WTC11 (cell line): ENCODE measurements at regions not wholly inside any gene's neighbourhood (a gene's known extent, or its start where the extent isn't known, plus 50 kb on each side); places are given as distances from the start of the nearest gene placed in this dataset.

Experiments
- ATAC-seq: fragments of 200-7000 bp; cut with Tn5 transposase; 2 replicates; pipeline ENCODE4 v1.10.0; 2021; ENCODE audit warnings: mild to moderate bottlenecking, moderate library complexity
- CTCF ChIA-PET: fragments of 300-600 bp; sonication (Branson Sonifier 250); formaldehyde crosslinking; loops from one replicate; lab custom pipeline; 2021; ENCODE audit warnings: antibody characterized with exemption; lab: Charles Lee
- POLR2A ChIA-PET: fragments of 350-600 bp; sonication (Branson Sonifier 250); formaldehyde crosslinking; loops from one replicate; lab custom pipeline; 2021; ENCODE audit warnings: antibody characterized with exemption; lab: Charles Lee
- DNase-seq: peaks from one replicate; pipeline ENCODE4 v3.0.0; 2021; ENCODE audit warnings: low spot score
- H3K27ac Mint-ChIP-seq: 2 replicates; pipeline ENCODE4 v1.8.0; 2021; ENCODE audit warnings: mixed read lengths
- H3K27me3 Mint-ChIP-seq: 2 replicates; pipeline ENCODE4 v1.8.0; 2021; ENCODE audit warnings: low read depth, mild to moderate bottlenecking, moderate library complexity, mixed read lengths
- H3K36me3 Mint-ChIP-seq: 2 replicates; pipeline ENCODE4 v1.8.0; 2021; ENCODE audit warnings: mixed read lengths
- H3K4me1 Mint-ChIP-seq: 2 replicates; pipeline ENCODE4 v1.8.0; 2022; ENCODE audit warnings: mixed read lengths
- H3K4me3 Mint-ChIP-seq: 2 replicates; pipeline ENCODE4 v1.8.0; 2021; ENCODE audit warnings: mild to moderate bottlenecking, moderate library complexity, mixed read lengths
- H3K9me3 Mint-ChIP-seq: 2 replicates; pipeline ENCODE4 v1.8.0; 2021; ENCODE audit warnings: mixed read lengths
- FOXJ3 ChIP-seq: sonication (generic); formaldehyde crosslinking; IDR thresholded peaks from 2 replicates; pipeline ENCODE4 v1.9.0; 2021; ENCODE audit warnings: missing genetic modification reagents, mild to moderate bottlenecking, borderline replicate concordance
- FOXK1 ChIP-seq: sonication (generic); formaldehyde crosslinking; IDR thresholded peaks from 2 replicates; pipeline ENCODE4 v1.8.0; 2022; ENCODE audit warnings: mild to moderate bottlenecking, moderate library complexity, missing genetic modification reagents
- GRHL2 ChIP-seq: fragments of 250-450 bp; sonication (Bioruptor Pico); IDR thresholded peaks from 2 replicates; pipeline ENCODE4 v1.8.0; 2022; ENCODE audit warnings: mild to moderate bottlenecking, moderate library complexity; ENCODE audit not compliant: insufficient replicate concordance, severe bottlenecking
- HMGA2 ChIP-seq: fragments of 250-450 bp; sonication (Bioruptor Pico); IDR thresholded peaks from 2 replicates; pipeline ENCODE4 v1.4.0; 2021; ENCODE audit warnings: mild to moderate bottlenecking, moderate library complexity
- IRF2 ChIP-seq: sonication (generic); formaldehyde crosslinking; IDR thresholded peaks from 2 replicates; pipeline ENCODE4 v1.8.0; 2022; ENCODE audit warnings: low read depth, missing genetic modification reagents, borderline replicate concordance
- MXD4 ChIP-seq: fragments of 250-450 bp; sonication (Bioruptor Pico); IDR thresholded peaks from 2 replicates; pipeline ENCODE4 v1.8.0; 2021; ENCODE audit warnings: mild to moderate bottlenecking, moderate library complexity, borderline replicate concordance
- NFE2L1 ChIP-seq: sonication (generic); formaldehyde crosslinking; IDR thresholded peaks from 2 replicates; pipeline ENCODE4 v1.8.1; 2023; ENCODE audit warnings: missing genetic modification reagents
- NR1H2 ChIP-seq: sonication (generic); formaldehyde crosslinking; IDR thresholded peaks from 2 replicates; pipeline ENCODE4 v1.9.0; 2021; ENCODE audit warnings: mild to moderate bottlenecking, moderate library complexity, missing genetic modification reagents
- NR3C1 ChIP-seq: sonication (generic); formaldehyde crosslinking; conservative IDR thresholded peaks from 2 replicates; pipeline ENCODE4 v1.8.1; 2023; ENCODE audit warnings: low read depth, mild to moderate bottlenecking, missing genetic modification reagents
- SOX15 ChIP-seq: fragments of 250-450 bp; sonication (Bioruptor Pico); IDR thresholded peaks from 2 replicates; pipeline ENCODE4 v1.9.0; 2021; ENCODE audit warnings: mild to moderate bottlenecking
- SP1 ChIP-seq: sonication (generic); formaldehyde crosslinking; conservative IDR thresholded peaks from 2 replicates; pipeline ENCODE4 v1.8.1; 2022; ENCODE audit warnings: missing genetic modification reagents
- ZBTB21 ChIP-seq: sonication (generic); formaldehyde crosslinking; IDR thresholded peaks from 2 replicates; pipeline ENCODE4 v1.8.1; 2023; ENCODE audit warnings: mild to moderate bottlenecking, missing genetic modification reagents, borderline replicate concordance
- ZNF396 ChIP-seq: fragments of 250-450 bp; sonication (Bioruptor Pico); IDR thresholded peaks from 2 replicates; pipeline ENCODE4 v1.8.0; 2021; ENCODE audit warnings: mild to moderate bottlenecking, moderate library complexity, borderline replicate concordance
- TF ChIP-seq, protein P1 (sequence below): sonication (generic); formaldehyde crosslinking; IDR thresholded peaks from 2 replicates; pipeline ENCODE4 v1.8.1; 2023; ENCODE audit warnings: mild to moderate bottlenecking, missing genetic modification reagents
- TF ChIP-seq, protein P2 (sequence below): sonication (generic); formaldehyde crosslinking; IDR thresholded peaks from 2 replicates; pipeline ENCODE4 v1.8.1; 2022; ENCODE audit warnings: missing genetic modification reagents, borderline replicate concordance
- TF ChIP-seq, protein P3 (sequence below): fragments of 250-450 bp; sonication (Bioruptor Pico); IDR thresholded peaks from 2 replicates; pipeline ENCODE4 v1.9.0; 2021; ENCODE audit warnings: mild to moderate bottlenecking

DNA sequence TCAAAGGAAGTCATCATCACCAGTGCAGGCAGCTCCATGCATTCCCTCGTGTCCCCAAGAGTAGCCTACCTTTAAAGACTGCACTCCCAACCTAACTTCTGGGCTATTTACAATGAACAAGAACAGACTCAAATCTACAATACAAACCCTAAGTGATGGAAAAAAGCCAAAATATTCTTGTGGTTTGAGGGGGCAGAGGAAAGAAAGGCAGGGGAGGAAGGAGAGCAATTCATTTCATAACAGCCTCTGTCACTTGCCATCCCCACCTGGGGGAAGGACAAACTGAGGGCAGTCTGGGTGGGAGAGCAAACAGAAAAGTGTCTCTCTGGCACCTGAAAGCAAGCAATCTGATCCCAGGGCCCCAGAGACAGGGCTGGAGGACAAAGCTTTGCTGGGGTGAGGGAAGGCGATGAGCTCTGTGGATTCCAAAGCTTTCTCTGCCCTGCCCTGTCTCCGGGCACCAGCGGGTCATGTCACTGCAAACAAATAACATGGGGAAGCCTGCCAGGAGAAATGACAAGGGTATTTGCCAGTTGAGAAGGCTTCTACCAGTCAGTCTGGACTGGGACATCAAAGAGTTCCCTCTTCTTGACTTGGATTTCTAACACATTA, 528.0 kb upstream of the TNP1 start:
- no peak for TF ChIP-seq ZNF396 (CRISPR knock-in tag)
- no peak for TF ChIP-seq ZBTB21 (CRISPR knock-in tag)
- no peak for TF ChIP-seq FOXJ3
- TF ChIP-seq NR1H2, result no peak
- no peak for TF ChIP-seq MXD4 (CRISPR knock-in tag)
- no peak for TF ChIP-seq SP1 (CRISPR knock-in tag)
- TF ChIP-seq, protein P1, sequence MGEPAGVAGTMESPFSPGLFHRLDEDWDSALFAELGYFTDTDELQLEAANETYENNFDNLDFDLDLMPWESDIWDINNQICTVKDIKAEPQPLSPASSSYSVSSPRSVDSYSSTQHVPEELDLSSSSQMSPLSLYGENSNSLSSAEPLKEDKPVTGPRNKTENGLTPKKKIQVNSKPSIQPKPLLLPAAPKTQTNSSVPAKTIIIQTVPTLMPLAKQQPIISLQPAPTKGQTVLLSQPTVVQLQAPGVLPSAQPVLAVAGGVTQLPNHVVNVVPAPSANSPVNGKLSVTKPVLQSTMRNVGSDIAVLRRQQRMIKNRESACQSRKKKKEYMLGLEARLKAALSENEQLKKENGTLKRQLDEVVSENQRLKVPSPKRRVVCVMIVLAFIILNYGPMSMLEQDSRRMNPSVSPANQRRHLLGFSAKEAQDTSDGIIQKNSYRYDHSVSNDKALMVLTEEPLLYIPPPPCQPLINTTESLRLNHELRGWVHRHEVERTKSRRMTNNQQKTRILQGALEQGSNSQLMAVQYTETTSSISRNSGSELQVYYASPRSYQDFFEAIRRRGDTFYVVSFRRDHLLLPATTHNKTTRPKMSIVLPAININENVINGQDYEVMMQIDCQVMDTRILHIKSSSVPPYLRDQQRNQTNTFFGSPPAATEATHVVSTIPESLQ (CRISPR knock-in tag), result no peak
- TF ChIP-seq GRHL2, result no peak
- TF ChIP-seq HMGA2, result no peak
- H3K27ac Mint-ChIP-seq, result no peak overlapping the region
- ATAC-seq (no peak), DNase-seq (no peak)
- CTCF ChIA-PET, result no interaction called here
- peaks cover 30% of the 10 kb centered on the region for H3K9me3 Mint-ChIP-seq
- POLR2A ChIA-PET, result no interaction called here
- H3K27me3 Mint-ChIP-seq, result peaks cover 9% of the 10 kb centered on the region
- no peaks in the 10 kb centered on the region for H3K4me1 Mint-ChIP-seq
- peaks cover 19% of the 10 kb centered on the region for H3K36me3 Mint-ChIP-seq
- no peak overlapping the region for H3K4me3 Mint-ChIP-seq

DNA sequence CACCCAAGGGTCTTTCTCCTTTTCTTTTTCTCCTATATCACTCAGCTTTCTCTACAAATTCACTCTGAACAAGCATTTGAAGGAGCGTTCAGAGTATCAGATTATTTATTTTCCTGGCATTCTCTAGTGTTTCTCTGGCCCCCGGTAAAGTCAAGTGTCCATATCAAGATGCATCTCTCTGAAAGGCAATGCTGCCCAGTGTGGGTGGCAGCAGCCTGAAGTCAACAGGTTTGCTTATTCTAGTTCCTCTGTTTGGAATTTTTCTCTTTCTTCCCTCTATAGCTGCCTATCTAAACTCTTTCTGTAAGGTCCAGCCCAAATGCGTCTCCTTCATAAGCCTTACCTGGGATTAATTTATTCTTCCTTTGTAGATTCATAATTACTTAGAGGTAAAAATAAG, 526.2 kb upstream of the TNP1 start:
- H3K4me3 Mint-ChIP-seq, result no peak overlapping the region
- ATAC-seq (no peak), DNase-seq (no peak)
- H3K9me3 Mint-ChIP-seq, result peaks cover 13% of the 10 kb centered on the region
- H3K27ac Mint-ChIP-seq, result no peak overlapping the region
- CTCF ChIA-PET, result no interaction called here
- no peak for TF ChIP-seq FOXK1 (CRISPR knock-in tag)
- no peaks in the 10 kb centered on the region for H3K4me1 Mint-ChIP-seq
- H3K36me3 Mint-ChIP-seq, result peaks cover 6% of the 10 kb centered on the region
- POLR2A ChIA-PET, result no interaction called here
- H3K27me3 Mint-ChIP-seq, result peaks cover 9% of the 10 kb centered on the region

DNA sequence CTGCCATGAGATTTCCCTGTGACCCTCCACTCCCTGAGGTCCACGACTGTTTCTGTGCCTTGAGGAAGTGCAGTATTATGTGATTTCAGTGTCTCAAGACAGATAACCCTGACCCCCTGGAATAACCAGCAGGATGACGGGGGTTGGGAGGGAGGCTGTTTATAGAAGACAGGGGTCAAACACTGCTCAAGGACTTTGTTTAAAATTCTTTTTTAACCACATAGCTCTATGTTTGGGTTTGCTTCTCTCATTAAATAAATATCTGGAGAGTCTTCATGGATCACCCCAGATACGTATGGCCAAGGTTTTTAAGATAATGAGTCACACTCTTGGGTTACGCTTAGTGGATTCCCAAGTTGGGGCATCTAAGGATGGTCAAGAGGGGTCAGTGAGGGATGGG, 523.8 kb upstream of the TNP1 start:
- Mint-ChIP-seq H3K4me1 (no peaks in the 10 kb centered on the region), H3K36me3 (no peaks in the 10 kb centered on the region), H3K9me3 (peaks cover 2% of the 10 kb centered on the region; the same call in 1 of the 2 replicates), H3K27me3 (peaks cover 12% of the 10 kb centered on the region), H3K27ac (no peak overlapping the region), H3K4me3 (no peak overlapping the region)
- DNase-seq, result no peak
- TF ChIP-seq, protein P2, sequence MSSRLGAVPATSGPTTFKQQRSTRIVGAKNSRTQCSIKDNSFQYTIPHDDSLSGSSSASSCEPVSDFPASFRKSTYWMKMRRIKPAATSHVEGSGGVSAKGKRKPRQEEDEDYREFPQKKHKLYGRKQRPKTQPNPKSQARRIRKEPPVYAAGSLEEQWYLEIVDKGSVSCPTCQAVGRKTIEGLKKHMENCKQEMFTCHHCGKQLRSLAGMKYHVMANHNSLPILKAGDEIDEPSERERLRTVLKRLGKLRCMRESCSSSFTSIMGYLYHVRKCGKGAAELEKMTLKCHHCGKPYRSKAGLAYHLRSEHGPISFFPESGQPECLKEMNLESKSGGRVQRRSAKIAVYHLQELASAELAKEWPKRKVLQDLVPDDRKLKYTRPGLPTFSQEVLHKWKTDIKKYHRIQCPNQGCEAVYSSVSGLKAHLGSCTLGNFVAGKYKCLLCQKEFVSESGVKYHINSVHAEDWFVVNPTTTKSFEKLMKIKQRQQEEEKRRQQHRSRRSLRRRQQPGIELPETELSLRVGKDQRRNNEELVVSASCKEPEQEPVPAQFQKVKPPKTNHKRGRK (CRISPR knock-in tag), result no peak
- no peak for TF ChIP-seq IRF2 (CRISPR knock-in tag)
- no peak for TF ChIP-seq SOX15 (CRISPR knock-in tag)
- no peak for TF ChIP-seq NR3C1 (CRISPR knock-in tag)
- POLR2A ChIA-PET, result no interaction called here
- CTCF ChIA-PET, result no interaction called here
- no peak for ATAC-seq

DNA sequence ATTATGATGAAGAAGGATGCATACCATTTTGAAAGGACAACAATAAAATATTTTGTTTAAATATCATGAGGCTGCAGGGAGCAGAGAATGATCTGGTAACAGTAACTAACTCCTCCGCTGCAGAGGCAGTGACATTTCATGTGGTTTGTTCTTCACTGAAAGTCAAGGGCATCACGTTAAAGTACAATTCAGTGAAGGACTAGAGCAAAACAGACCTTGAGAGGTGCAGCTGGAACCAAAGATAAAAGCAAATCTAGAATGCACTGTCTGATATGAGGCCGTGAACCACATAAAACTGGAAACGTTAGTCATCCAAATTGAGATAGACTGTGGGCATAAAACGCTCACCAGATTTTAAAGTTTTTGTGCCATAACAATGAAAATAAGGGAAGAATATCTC, 522.9 kb upstream of the TNP1 start:
- Mint-ChIP-seq H3K9me3 (peaks cover 8% of the 10 kb centered on the region), H3K36me3 (no peaks in the 10 kb centered on the region), H3K4me3 (no peak overlapping the region), H3K27ac (no peak overlapping the region), H3K4me1 (no peaks in the 10 kb centered on the region), H3K27me3 (peaks cover 12% of the 10 kb centered on the region)
- no peak for DNase-seq
- ChIA-PET CTCF (no interaction called here), POLR2A (no interaction called here)
- TF ChIP-seq NFE2L1, result no peak
- TF ChIP-seq, protein P3, sequence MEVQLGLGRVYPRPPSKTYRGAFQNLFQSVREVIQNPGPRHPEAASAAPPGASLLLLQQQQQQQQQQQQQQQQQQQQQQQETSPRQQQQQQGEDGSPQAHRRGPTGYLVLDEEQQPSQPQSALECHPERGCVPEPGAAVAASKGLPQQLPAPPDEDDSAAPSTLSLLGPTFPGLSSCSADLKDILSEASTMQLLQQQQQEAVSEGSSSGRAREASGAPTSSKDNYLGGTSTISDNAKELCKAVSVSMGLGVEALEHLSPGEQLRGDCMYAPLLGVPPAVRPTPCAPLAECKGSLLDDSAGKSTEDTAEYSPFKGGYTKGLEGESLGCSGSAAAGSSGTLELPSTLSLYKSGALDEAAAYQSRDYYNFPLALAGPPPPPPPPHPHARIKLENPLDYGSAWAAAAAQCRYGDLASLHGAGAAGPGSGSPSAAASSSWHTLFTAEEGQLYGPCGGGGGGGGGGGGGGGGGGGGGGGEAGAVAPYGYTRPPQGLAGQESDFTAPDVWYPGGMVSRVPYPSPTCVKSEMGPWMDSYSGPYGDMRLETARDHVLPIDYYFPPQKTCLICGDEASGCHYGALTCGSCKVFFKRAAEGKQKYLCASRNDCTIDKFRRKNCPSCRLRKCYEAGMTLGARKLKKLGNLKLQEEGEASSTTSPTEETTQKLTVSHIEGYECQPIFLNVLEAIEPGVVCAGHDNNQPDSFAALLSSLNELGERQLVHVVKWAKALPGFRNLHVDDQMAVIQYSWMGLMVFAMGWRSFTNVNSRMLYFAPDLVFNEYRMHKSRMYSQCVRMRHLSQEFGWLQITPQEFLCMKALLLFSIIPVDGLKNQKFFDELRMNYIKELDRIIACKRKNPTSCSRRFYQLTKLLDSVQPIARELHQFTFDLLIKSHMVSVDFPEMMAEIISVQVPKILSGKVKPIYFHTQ (CRISPR knock-in tag), result no peak
- ATAC-seq, result no peak
